HG02884 (cell line): ENCODE measurements at regions not wholly inside any gene's neighbourhood (a gene's known extent, or its start where the extent isn't known, plus 50 kb on each side); places are given as distances from the start of the nearest gene placed in this dataset.
"Not testable (repeated sequence)": the region's sequence is repeated elsewhere in the genome, so short reads cannot be mapped to it uniquely, and the experiment has no call there.

Experiments
- ATAC-seq: cut with Tn5 transposase; IDR thresholded peaks from one replicate; pipeline ENCODE4 v1.9.1; 2021; ENCODE audit warnings: mild to moderate bottlenecking, moderate library complexity; ENCODE audit not compliant: unreplicated experiment

DNA sequence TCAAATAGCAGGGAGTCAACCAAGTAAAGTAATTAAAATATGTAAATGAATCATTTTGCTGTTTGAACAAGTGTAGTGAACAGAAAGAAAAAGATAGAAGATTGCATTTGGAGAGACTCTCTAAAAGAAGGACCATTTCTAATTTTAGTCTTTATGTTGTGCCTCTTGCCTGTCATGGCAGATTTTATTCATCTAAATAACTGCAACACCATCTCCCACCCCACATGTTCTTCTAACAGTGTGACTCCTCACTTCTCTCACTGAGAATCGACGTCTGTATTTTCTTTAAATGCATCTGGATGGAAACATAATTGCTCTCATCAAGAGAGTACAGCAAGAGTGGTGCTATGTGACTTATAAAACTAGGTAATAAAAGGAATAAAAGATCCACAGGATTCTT is 439.9 kb upstream of the GBE1 start:
- ATAC-seq, result no peak

- ATAC-seq, result no peak
Measured at GRCh38 chr3:82198009-82198408, 436.6 kb upstream of the GBE1 start.

- no peak for ATAC-seq
Measured at GRCh38 chr3:82196645-82197044, 435.2 kb upstream of the GBE1 start.

DNA sequence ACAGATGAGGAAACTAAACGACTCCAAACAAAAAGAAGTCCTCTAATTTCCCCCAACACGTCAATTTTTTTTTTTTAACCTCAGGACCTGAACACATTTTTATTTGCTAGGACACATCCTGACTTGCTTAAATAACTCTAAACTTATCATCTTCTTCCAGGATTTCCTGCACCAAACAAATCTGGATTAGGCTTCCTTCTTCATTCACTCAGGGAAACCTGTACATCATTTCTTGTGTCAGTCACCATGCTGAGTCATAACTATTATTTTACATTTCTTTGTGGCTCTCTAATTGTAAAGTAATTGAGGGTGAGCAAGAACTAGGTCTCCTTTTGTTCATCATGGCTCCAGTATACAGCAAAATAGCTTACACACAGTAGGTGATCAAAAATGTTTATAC is 433.4 kb upstream of the GBE1 start:
- ATAC-seq, result no peak

- no peak for ATAC-seq
Measured at GRCh38 chr3:82186017-82186416, 424.6 kb upstream of the GBE1 start.

DNA sequence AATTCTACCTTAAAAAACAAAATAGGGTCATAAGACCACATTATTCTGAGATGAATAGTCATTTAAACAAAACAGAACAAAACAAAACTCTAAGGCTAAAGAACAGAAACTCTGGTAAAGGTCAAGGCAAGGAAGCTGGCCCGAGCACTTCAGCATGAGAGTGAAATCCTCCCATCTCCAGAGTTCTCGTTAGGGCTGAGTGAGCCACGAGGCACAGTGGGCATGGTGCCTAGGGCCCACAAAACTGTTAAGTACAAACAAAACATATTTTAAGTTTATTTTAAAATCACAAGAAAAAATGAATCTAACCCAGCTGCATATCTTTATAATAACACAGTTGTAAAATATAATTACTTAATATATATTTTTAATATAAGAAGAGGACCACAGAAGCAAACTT is 417.8 kb upstream of the GBE1 start:
- ATAC-seq, result no peak

DNA sequence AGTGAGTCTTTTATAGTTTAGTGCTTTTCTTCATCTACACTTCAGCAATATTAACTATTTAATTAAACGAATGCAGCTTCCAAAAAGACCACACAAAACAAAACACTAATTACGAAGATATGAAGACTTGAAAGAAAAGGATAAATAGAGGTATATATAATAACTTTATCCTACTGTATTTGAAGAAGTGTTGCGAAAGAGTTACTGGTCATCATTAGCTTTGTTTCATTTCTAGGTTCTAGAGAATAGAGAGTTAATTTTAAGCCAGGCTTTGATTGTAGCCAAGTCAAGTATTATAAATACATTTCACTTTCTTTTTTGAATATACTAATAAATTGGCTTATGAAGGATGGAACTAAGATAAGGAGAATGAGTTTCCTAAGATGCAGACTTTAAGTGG is 416.8 kb upstream of the GBE1 start:
- ATAC-seq, result no peak

DNA sequence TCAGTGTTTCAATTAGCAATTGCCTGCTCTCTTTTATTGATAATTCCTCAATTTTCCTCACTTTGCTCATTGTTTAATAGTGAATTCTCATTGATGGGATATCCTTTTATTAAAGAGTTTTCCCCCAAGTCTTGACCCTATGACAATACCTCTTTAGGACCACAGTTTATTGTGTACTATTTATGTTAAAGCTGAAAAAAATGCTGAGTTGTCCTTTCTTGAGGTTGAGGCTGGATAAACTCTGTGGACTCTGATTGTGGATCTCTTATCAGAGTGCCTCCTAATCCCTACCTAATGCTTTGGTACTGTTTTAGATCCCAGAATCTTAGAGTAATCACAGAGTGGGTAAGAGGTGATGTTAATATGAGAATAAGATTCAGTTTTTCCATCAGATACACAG is 416.3 kb upstream of the GBE1 start:
- ATAC-seq, result no peak

GRCh38 chr3:82165266-82165665 is 403.8 kb upstream of the GBE1 start:
- no peak for ATAC-seq

DNA sequence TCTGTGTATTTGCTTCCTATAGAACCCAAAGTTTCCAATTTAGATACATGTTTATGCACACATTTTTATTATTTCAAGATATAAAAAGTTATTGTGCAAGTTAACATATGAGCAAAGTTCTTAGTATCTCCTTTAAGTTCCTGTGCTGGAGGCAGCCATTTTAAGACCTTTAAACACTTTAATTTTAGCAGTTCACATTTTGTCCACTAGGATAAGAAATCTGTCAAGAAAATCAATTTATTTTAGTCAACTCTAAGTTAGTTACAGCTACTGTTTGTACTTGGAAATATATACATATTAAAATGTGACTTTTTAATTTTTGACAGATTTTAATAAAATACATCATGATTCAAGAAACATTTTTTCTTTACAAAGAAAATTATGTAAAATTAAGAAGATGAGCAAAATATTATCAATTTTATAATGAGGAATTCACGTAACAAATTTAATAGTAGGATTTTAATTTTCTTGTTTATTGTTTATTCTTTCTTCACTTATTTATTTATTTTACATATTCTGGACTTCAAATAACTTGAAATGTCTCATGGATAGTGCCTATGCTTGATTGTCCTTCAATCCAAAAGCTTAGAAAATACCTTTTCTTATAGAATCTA is 402.6 kb upstream of the GBE1 start:
- ATAC-seq, result no peak

- ATAC-seq, result no peak
Measured at GRCh38 chr3:82157952-82158351, 396.5 kb upstream of the GBE1 start.

GRCh38 chr3:82153892-82154291 is 392.4 kb upstream of the GBE1 start:
- ATAC-seq, result not testable (repeated sequence)

- ATAC-seq, result no peak
Measured at GRCh38 chr3:82145742-82146141, 384.3 kb upstream of the GBE1 start.

DNA sequence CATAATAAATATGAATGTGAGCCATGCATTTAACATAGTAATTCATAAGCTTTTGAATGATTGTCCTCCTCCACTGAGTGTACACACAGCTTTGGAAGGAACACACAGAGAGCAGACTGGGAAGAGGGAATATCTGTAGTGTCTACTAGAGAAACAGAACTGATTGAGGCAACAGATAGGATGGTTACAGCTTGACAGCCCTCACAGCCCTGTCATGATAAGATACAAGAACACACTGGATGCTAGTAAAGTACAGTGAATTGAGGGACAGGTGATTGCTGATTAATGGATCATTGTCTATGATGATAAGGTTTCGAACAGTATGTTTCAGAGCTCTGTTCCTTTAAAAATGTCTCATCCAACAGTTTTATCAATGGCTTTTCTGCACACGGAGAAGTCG is 383.4 kb upstream of the GBE1 start:
- no peak for ATAC-seq

DNA sequence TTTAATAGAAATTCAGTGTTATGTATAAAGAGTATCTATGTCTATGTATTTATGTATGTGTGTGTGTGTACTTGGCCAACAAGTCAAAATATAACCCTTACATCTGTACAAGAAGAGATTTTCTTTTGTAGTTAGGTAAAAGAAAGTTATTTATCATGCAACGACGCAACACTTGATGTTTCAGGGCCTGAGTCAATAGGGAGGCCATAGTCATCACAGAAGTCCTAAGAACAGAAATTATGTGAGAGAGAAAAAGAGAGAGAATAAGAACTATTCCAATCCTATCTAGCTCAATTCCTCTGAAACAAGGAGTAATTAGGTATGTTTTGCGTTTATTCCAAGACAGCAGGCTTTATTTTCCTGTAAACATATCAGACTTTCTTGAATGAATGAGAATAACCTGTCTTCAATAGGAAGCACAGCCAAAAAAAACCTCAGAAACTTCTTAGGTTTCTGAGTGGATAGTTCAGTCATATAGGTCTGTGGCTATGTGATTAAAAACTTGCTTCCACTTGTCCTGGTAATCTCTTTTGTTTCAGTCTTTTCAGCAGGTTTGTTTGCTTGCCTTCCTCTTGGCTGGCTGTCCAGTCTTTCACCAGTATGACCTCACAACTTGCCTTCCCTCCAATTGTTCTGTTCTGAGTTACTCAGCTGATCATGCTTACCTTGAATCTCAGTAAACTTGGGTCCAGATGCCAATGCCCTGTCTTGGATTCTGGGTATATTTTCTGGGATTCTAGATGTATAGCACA is 382.4 kb upstream of the GBE1 start:
- ATAC-seq, result no peak

DNA sequence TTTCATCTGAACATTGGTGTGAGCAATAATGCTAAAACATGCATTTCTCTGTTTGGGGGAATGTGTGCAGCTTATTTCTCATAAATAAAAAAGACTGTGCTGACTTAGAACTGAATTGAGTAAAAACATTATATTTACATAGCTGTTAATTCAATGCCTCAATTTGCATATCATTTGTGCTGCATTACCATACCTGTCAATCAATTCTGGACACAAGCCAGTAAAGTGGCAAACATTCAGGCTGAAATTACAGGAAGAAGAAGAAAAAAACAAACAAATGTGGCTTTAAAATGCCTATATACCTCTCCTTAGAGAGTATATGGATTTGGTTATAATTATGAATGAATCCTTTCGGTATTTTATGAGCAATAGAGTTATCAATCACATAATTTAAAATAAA is 380.1 kb upstream of the GBE1 start:
- ATAC-seq, result no peak

- ATAC-seq, result no peak
Measured at GRCh38 chr3:82137861-82138260, 376.4 kb upstream of the GBE1 start.

DNA sequence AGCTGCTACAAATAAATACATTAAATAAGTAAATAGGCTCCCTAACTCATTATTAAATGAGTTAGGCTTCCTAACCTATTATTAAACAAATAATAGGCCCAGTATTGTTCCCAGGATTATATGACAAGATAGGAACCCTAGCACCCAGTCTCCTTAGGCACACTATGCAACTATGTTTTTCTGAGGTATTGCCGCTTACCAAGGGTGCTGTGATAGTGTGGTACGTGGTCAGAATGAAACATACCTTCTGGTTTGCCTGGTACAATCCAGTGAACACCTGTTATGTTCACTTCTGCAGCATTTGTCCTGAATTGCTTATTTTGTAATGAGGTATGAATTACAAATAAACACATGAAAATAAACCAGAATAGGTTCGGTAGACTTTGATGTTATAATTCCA is 375.6 kb upstream of the GBE1 start:
- ATAC-seq, result no peak

DNA sequence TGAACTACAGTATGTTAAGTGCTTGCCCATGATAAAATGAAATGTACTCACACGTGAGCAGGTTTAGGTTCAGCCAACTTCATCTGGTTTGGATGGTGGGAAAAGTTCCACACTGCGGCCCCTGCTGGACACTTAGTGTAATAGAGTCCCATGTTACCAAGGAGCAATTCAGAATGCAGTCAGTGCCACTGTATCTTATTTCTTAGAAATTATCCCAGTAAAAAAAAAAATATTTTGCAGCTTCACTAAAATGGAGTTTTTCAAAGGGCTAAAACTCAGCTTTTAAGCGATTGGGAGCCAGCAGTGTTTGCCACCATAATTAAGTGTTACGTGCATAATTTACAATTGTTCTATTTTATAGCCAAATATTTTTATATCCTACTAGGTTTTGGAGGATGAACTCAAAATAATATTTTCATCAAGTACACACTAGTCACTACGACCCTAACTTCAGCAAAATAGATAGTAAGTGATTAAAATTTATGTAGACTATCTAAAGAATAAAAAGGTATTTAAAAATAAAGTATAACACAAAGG is 371.7 kb upstream of the GBE1 start:
- ATAC-seq, result peak; percentile 88

DNA sequence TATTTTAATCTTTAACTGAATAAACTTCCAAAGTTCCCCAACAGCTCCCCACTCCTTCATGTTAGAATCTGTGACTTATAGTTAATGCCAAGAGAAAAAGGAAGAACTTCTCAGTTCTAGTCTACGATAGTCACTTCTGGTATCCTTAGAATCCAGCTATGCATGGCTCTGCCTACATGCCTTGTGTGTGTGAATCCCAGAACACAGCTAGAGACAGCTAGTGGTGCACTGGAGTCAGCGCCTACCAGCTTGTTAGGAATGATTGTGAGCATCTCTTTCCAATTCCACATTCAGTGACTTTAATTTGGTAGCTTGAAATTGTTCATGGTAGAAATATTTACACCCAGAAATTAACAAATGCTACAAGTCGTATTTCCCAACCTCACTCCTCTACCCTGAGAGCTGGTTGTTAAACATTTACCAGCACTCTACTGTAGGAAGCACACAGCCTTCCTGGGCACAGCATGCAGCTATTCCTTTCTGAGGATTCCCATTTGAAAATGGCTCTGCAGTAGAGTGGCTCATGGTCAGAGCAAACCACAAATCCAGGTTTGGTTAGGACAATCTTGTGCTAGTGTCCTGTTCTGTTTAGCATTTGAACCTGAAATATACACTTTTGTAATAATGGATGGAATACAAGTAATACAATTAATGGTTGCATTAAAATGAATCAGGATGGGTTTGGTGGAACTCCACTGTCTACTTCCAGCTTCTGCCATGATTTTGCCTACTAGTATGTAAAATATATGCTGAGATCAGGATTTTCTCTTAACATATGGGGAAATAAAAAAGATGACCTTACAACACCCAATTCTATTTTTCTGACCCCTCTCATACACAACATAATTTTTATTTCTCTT is 371.0 kb upstream of the GBE1 start:
- ATAC-seq, result no peak

- ATAC-seq, result no peak
Measured at GRCh38 chr3:82130046-82130445, 368.6 kb upstream of the GBE1 start.
